ENCODE measurements at regions not wholly inside any gene's neighbourhood (a gene's known extent, or its start where the extent isn't known, plus 50 kb on each side); places are given as distances from the start of the nearest gene placed in this dataset.
"Not testable (repeated sequence)": the region's sequence is repeated elsewhere in the genome, so short reads cannot be mapped to it uniquely, and the experiment has no call there.

GRCh38 chr13:71350886-71351285, 516.1 kb downstream of the DACH1 start:
- no peak overlapping the region for H3K9ac ChIP-seq
- CTCF ChIA-PET = no interaction called here
- no peaks in the 10 kb centered on the region for H3F3A ChIP-seq (replicated peaks; ENCODE audit: insufficient read depth)
- no peaks in the 10 kb centered on the region for H3K9me2 ChIP-seq
- H3K27me3 ChIP-seq (ENCODE audit: insufficient read depth) = no peaks in the 10 kb centered on the region
- H3K36me3 ChIP-seq (replicated peaks in 1 of 2; ENCODE audit: control insufficient read depth in 1 of 2, insufficient read depth in 2 of 2, low read length in 1 of 2) = no peaks in the 10 kb centered on the region
- H2AFZ ChIP-seq (ENCODE audit: low read depth) = no peak overlapping the region
- no peaks in the 10 kb centered on the region for H4K20me1 ChIP-seq (ENCODE audit: insufficient read depth)
- no peak overlapping the region for H3K27ac ChIP-seq (ENCODE audit: low read depth in 2 of 2, low read length in 1 of 2)
- H3K4me1 ChIP-seq (ENCODE audit: control insufficient read depth in 1 of 2, insufficient read depth in 2 of 2, low read depth in 1 of 2, low read length in 1 of 2) = no peaks in the 10 kb centered on the region; a peak in 1 of 4 replicates
- no peaks in the 10 kb centered on the region for H3K79me2 ChIP-seq (ENCODE audit: insufficient read depth)
- WGBS (ENCODE audit: low lambda C conversion rate) = 40% methylated on average over 2 of the region's 2 CpGs
- no peak overlapping the region for H3K4me2 ChIP-seq
- no peak for DNase-seq
- H3K4me3 ChIP-seq (ENCODE audit: low read depth in 2 of 2, low read length in 1 of 2) = no peak overlapping the region
- TF ChIP-seq NFIC (IDR thresholded peaks at IDR 0.05; ENCODE audit: borderline replicate concordance) (no peak), TAF1 (IDR thresholded peaks at IDR 0.05; ENCODE audit: borderline replicate concordance, low read depth, low read length) (no peak), IRF3 (IDR thresholded peaks at IDR 0.05; ENCODE audit: low read depth, low read length) (no peak), FOXM1 (IDR thresholded peaks at IDR 0.05; ENCODE audit: low read depth) (no peak), RXRA (IDR thresholded peaks at IDR 0.05; ENCODE audit: borderline replicate concordance, low read depth) (no peak), YY1 (IDR thresholded peaks at IDR 0.05; ENCODE audit: low read depth) (no peak), GABPA (IDR thresholded peaks at IDR 0.05; ENCODE audit: low read depth) (no peak), USF2 (IDR thresholded peaks at IDR 0.05; ENCODE audit: borderline replicate concordance, low read depth, low read length) (no peak), RAD21 (IDR thresholded peaks at IDR 0.05; ENCODE audit: low read length) (no peak), EZH2phosphoT487 (IDR thresholded peaks at IDR 0.05; ENCODE audit: borderline replicate concordance, low read depth) (no peak), JUND (IDR thresholded peaks at IDR 0.05) (no peak), MEF2A (IDR thresholded peaks at IDR 0.05; ENCODE audit: borderline replicate concordance, low read depth) (no peak), EP300 (IDR thresholded peaks at IDR 0.05; ENCODE audit: borderline replicate concordance in 1 of 2, low read depth in 1 of 2, low read length in 1 of 2) (no peak), USF1 (IDR thresholded peaks at IDR 0.05; ENCODE audit: borderline replicate concordance, low read depth) (no peak), MXI1 (IDR thresholded peaks at IDR 0.05; ENCODE audit: low read depth, low read length) (no peak), POLR2AphosphoS5 (IDR thresholded peaks at IDR 0.05; ENCODE audit: low read depth, low read length) (no peak), SMC3 (IDR thresholded peaks at IDR 0.05; ENCODE audit: low read depth, low read length) (no peak), CHD2 (IDR thresholded peaks at IDR 0.05; ENCODE audit: low read length, partially characterized antibody) (no peak), SIN3A (IDR thresholded peaks at IDR 0.05; ENCODE audit: borderline replicate concordance, low read depth, low read length) (no peak)
- no peaks in the 10 kb centered on the region for H3K9me3 ChIP-seq
- POLR2A ChIA-PET = no interaction called here

GRCh38 chr13:71345856-71346255, 521.1 kb downstream of the DACH1 start:
- H3K4me1 ChIP-seq (ENCODE audit: control insufficient read depth in 1 of 2, insufficient read depth in 2 of 2, low read depth in 1 of 2, low read length in 1 of 2); H3K79me2 ChIP-seq (ENCODE audit: insufficient read depth); H3K36me3 ChIP-seq (replicated peaks in 1 of 2; ENCODE audit: control insufficient read depth in 1 of 2, insufficient read depth in 2 of 2, low read length in 1 of 2); H3F3A ChIP-seq (replicated peaks; ENCODE audit: insufficient read depth); DNase-seq; H3K27ac ChIP-seq (ENCODE audit: low read depth in 2 of 2, low read length in 1 of 2); H3K27me3 ChIP-seq (ENCODE audit: insufficient read depth); H3K9ac ChIP-seq; H3K4me2 ChIP-seq; H4K20me1 ChIP-seq (ENCODE audit: insufficient read depth); H3K4me3 ChIP-seq (ENCODE audit: low read depth in 2 of 2, low read length in 1 of 2); POLR2A ChIA-PET; H2AFZ ChIP-seq (ENCODE audit: low read depth); H3K9me3 ChIP-seq; H3K9me2 ChIP-seq: not testable (repeated sequence)
- CTCF ChIA-PET = interaction anchor here (0.6 kb wide), 1 partner anchor 78 kb away, joined by 3 read pairs; no protein-coding TSS in a partner anchor
- 48% methylated on average over 4 of the region's 4 CpGs for WGBS (ENCODE audit: low lambda C conversion rate)
